B cell (primary cell): ENCODE measurements at regions not wholly inside any gene's neighbourhood (a gene's known extent, or its start where the extent isn't known, plus 50 kb on each side); places are given as distances from the start of the nearest gene placed in this dataset.

Experiments
- EZH2 ChIP-seq: IDR thresholded peaks from 2 replicates; pipeline ENCODE4 v1.6.1; 2012; ENCODE audit warnings: borderline replicate concordance, low read depth, mild to moderate bottlenecking, moderate library complexity, low read length; ENCODE audit not compliant: insufficient read depth, poor library complexity, severe bottlenecking
- TF ChIP-seq, protein P1 (sequence below): fragments of 200-600 bp; IDR thresholded peaks from one replicate; pipeline ENCODE4 v1.8.0; 2022; ENCODE audit warnings: antibody characterized with exemption, mild to moderate bottlenecking

DNA sequence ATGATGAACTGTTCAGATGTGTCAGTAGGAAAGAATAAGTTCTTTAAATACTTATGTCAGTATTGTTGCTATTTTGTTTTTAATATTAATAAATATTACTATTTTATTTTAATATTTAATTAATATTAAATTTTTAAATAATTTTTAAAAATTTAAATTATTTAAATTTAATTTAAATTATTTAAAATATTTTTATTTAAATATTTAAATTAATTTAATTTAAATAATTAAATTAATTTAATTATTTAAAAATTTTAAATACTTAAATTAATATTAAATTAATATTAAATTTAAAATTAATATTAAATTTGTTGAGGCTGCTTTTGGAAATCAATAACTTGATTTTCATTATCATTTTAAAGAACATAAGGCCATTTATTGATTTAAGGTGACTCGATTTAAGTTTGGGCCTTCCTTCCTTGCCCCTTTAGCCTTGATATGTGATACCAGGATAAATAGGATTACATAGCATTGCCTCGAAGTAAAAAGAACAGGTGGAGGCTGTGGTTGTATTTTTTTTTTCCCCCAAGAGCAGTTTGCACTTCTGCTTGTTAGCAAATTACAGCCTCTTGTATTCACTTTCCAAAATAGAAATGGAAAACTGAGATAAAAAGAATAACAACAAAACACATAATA lies 915.2 kb downstream of the TTLL7 start:
- TF ChIP-seq, protein P1, sequence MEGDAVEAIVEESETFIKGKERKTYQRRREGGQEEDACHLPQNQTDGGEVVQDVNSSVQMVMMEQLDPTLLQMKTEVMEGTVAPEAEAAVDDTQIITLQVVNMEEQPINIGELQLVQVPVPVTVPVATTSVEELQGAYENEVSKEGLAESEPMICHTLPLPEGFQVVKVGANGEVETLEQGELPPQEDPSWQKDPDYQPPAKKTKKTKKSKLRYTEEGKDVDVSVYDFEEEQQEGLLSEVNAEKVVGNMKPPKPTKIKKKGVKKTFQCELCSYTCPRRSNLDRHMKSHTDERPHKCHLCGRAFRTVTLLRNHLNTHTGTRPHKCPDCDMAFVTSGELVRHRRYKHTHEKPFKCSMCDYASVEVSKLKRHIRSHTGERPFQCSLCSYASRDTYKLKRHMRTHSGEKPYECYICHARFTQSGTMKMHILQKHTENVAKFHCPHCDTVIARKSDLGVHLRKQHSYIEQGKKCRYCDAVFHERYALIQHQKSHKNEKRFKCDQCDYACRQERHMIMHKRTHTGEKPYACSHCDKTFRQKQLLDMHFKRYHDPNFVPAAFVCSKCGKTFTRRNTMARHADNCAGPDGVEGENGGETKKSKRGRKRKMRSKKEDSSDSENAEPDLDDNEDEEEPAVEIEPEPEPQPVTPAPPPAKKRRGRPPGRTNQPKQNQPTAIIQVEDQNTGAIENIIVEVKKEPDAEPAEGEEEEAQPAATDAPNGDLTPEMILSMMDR, result no peak
- TF ChIP-seq EZH2, result no peak
